ENCODE measurements at regions not wholly inside any gene's neighbourhood (a gene's known extent, or its start where the extent isn't known, plus 50 kb on each side); places are given as distances from the start of the nearest gene placed in this dataset.

DNA sequence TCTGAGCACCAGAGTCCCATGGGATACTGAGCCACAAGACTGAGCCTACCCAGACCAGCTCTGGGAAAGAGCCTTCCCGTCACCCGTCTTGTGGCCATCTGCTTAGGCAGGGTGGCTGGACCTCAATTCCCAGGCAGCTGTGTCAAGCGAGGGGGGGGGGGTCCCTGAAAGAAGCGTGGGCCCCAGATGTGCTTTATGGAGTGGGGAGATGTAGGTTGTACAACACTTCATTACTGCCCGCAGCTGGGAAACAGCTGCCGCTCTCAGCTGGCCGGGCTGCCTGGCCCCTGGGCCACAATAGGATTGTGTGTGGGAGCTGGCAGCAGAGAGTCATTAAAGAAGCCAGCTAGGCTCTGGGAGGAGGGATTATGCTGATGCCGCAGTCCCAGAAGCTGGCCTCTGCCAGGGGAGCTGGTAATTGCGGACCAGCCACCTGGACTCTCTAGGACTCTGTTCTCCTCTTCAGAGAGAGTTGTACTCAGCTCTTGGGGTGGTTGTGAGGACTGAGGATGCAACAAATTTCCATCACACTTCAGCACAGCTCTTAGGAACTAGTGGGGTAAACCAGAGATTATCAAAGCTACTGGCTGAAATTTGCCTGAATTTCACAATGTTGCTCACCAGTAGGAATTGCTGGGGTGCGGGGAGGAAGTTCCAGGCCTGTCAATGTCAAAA lies 145.4 kb downstream of the GADD45G start (continued):
- no peak for TF ChIP-seq MZF1 (tag by site-specific recombination; IDR thresholded peaks at IDR 0.05; ENCODE audit: borderline replicate concordance)
- no peak for TF ChIP-seq ZNF596 (tag by site-specific recombination; IDR thresholded peaks at IDR 0.05)
- TF ChIP-seq ZNF157 (tag by site-specific recombination; IDR thresholded peaks at IDR 0.05): no peak
- TF ChIP-seq ZNF629 (tag by site-specific recombination; IDR thresholded peaks at IDR 0.05): no peak

DNA sequence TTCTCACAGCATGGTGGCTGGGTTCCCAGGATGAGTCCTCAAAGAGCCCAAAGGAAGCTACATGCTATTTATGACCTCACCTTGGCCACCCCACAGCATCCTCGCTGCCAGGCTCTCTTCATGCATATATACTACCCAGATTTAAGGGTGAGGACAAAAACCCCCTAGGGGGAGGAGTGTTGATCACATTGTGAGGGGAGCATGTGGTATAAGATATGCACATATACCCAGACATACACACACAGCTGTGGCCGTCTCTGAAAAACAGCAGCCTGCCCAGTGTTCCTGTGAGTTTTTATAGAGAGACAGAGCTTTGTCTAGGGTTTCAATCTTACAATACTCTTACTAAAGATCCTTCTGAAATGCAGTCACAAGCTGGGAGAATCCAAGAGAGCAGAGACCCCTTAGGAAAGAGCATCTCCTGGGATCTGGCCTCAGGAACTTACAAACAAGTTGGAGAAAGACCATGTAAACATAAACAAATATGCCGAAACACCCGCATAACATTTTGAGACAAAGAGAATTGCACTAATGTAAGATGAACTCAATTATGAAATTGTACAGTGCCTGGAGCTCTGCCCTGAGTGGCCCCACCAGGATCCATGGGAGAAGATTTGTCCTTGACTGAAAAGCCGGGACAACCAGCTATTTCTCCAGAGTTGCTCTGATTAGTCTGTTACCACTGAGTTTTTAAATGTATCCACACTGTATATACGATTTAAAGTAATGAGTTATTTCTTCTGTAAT lies 146.4 kb downstream of the GADD45G start:
- ChIA-PET POLR2A (interaction anchor here (0.6 to 3.4 kb wide), 4 partner anchors 113 to 933 kb away, joined by 4 to 14 read pairs (median 4); partner anchors contain the start of gene GADD45G), CTCF (interaction anchor here (0.7 to 2.0 kb wide), 8 partner anchors 8 to 355 kb away, joined by 3 to 7 read pairs (median 4); no protein-coding TSS in a partner anchor)
- Histone ChIP-seq H3K4me1 (ENCODE audit: control insufficient read depth, insufficient read depth, low read length) (no peaks in the 10 kb centered on the region; the same call in 1 of the 2 replicates), H3K27ac (ENCODE audit: extremely low read depth, low read depth, low read length) (no peak overlapping the region), H3K36me3 (ENCODE audit: control insufficient read depth in 2 of 2, insufficient read depth in 1 of 2, low read length in 2 of 2) (no peaks in the 10 kb centered on the region), H3K4me3 (ENCODE audit: low read depth, low read length) (no peak overlapping the region), H3K9me3 (ENCODE audit: control insufficient read depth, insufficient read depth, low read depth, low read length) (no peaks in the 10 kb centered on the region)
- TF ChIP-seq ZIC2 (tag by site-specific recombination; IDR thresholded peaks at IDR 0.05): peak; percentile 49
- no peak for TF ChIP-seq ZNF785 (tag by site-specific recombination; IDR thresholded peaks at IDR 0.05)

DNA sequence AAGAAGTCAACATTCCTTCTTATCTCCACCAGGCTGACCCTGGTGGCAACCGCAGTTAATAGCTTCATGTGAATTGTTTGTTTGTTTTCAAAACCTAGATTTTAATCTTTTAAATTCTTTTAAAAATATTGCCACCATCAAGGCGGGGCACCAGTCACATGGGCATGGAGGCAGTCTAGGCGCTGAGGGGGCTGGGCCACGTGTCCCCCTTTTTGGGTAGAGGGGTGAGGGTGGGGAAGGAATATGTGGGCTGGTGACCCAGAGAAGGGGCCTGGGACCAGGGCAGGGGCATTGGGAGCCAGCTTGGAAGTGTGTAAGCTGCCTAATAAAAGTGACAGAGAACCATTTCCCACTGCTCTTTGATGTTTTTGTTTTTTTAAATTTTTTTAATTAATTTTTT lies 147.3 kb downstream of the GADD45G start:
- H3K36me3 ChIP-seq (ENCODE audit: control insufficient read depth in 2 of 2, insufficient read depth in 1 of 2, low read length in 2 of 2): no peaks in the 10 kb centered on the region
- no peaks in the 10 kb centered on the region; the same call in 1 of the 2 replicates for H3K4me1 ChIP-seq (ENCODE audit: control insufficient read depth, insufficient read depth, low read length)
- no peaks in the 10 kb centered on the region for H3K9me3 ChIP-seq (ENCODE audit: control insufficient read depth, insufficient read depth, low read depth, low read length)
- ChIA-PET POLR2A (interaction anchor here (0.7 to 3.4 kb wide), 2 partner anchors 112 to 147 kb away, joined by 5 to 14 read pairs; partner anchors contain the start of gene GADD45G), CTCF (interaction anchor here (1.2 to 1.3 kb wide), 2 partner anchors 58 to 350 kb away, joined by 3 read pairs; no protein-coding TSS in a partner anchor)
- TF ChIP-seq, protein P1, sequence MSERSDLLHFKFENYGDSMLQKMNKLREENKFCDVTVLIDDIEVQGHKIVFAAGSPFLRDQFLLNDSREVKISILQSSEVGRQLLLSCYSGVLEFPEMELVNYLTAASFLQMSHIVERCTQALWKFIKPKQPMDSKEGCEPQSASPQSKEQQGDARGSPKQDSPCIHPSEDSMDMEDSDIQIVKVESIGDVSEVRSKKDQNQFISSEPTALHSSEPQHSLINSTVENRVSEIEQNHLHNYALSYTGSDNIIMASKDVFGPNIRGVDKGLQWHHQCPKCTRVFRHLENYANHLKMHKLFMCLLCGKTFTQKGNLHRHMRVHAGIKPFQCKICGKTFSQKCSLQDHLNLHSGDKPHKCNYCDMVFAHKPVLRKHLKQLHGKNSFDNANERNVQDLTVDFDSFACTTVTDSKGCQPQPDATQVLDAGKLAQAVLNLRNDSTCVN (tag by site-specific recombination; optimal IDR thresholded peaks at IDR 0.05): no peak
- TF ChIP-seq TCF7L2 (IDR thresholded peaks at IDR 0.05; ENCODE audit: borderline replicate concordance, low read depth, low read length) (0 out of 2 replicates have a peak, but pooled peaks have one; percentile 23), ZNF596 (tag by site-specific recombination; IDR thresholded peaks at IDR 0.05) (no peak), ZNF214 (tag by site-specific recombination; IDR thresholded peaks at IDR 0.05; ENCODE audit: borderline replicate concordance) (no peak)
- H3K27ac ChIP-seq (ENCODE audit: extremely low read depth, low read depth, low read length): no peak overlapping the region
- H3K4me3 ChIP-seq (ENCODE audit: low read depth, low read length): no peak overlapping the region

DNA sequence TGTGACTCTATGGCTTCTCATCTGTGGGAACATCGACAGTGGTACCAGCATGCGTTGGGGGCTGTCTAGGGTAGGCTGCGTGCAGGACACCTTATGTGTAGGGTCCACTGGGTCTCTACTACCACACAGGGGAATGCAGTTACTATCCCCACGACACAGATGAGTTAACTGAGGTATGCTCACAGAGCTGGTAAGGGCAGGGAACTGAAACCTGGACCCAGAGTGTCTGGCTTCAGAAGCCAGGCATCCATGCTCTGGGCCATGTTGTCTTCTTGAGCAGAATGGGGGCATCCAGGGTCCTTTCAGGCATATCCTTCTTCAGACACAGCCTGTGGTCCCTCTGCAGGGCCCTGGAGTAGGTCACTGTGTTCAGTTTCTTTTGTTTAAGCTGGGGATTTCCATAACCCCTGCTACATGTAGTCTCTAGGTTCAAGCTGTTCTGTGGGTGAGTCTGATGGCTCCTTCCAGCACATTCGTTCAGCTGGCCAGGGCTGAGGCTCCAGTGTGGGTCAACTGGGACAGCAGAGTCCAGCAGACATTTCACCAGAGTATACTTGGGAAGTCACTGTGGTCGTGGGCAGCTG lies 148.8 kb downstream of the GADD45G start:
- CTCF ChIA-PET: interaction anchor here (0.6 kb wide), 1 partner anchor 189 kb away, joined by 6 read pairs; no protein-coding TSS in a partner anchor
- Histone ChIP-seq H3K9me3 (ENCODE audit: control insufficient read depth, insufficient read depth, low read depth, low read length) (no peaks in the 10 kb centered on the region), H3K4me3 (ENCODE audit: low read depth, low read length) (no peak overlapping the region), H3K27ac (ENCODE audit: extremely low read depth, low read depth, low read length) (no peak overlapping the region), H3K36me3 (ENCODE audit: control insufficient read depth in 2 of 2, insufficient read depth in 1 of 2, low read length in 2 of 2) (no peaks in the 10 kb centered on the region), H3K4me1 (ENCODE audit: control insufficient read depth, insufficient read depth, low read length) (no peaks in the 10 kb centered on the region; the same call in 1 of the 2 replicates)
- POLR2A ChIA-PET: interaction anchor here (0.7 kb wide), 1 partner anchor 628 kb away, joined by 3 read pairs; no protein-coding TSS in a partner anchor
- TF ChIP-seq, protein P2, sequence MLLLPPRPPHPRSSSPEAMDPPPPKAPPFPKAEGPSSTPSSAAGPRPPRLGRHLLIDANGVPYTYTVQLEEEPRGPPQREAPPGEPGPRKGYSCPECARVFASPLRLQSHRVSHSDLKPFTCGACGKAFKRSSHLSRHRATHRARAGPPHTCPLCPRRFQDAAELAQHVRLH (tag by site-specific recombination; IDR thresholded peaks at IDR 0.05): no peak
- TF ChIP-seq, protein P1 (tag by site-specific recombination; optimal IDR thresholded peaks at IDR 0.05): no peak
- TF ChIP-seq, protein P3, sequence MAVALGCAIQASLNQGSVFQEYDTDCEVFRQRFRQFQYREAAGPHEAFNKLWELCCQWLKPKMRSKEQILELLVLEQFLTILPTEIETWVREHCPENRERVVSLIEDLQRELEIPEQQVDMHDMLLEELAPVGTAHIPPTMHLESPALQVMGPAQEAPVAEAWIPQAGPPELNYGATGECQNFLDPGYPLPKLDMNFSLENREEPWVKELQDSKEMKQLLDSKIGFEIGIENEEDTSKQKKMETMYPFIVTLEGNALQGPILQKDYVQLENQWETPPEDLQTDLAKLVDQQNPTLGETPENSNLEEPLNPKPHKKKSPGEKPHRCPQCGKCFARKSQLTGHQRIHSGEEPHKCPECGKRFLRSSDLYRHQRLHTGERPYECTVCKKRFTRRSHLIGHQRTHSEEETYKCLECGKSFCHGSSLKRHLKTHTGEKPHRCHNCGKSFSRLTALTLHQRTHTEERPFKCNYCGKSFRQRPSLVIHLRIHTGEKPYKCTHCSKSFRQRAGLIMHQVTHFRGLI (tag by site-specific recombination; IDR thresholded peaks at IDR 0.05): no peak
- TF ChIP-seq ZSCAN16 (tag by site-specific recombination; IDR thresholded peaks at IDR 0.05) (no peak), ZNF157 (tag by site-specific recombination; IDR thresholded peaks at IDR 0.05) (no peak)
